Parathyroid adenoma (tissue), 2 donors: ENCODE measurements at regions not wholly inside any gene's neighbourhood (a gene's known extent, or its start where the extent isn't known, plus 50 kb on each side); places are given as distances from the start of the nearest gene placed in this dataset.

Source experiments
- H2AFZ ChIP-seq: fragments of 300-600 bp; sonication (generic); one replicate; pipeline ENCODE4 v1.7.0; 2017; ENCODE audit warnings: antibody characterized with exemption, mild to moderate bottlenecking
- H3K27ac ChIP-seq: fragments of 300-600 bp; sonication (generic); one replicate; pipeline ENCODE4 v1.7.0; 2017
- H3K27me3 ChIP-seq: fragments of 300-600 bp; sonication (generic); one replicate; pipeline ENCODE4 v1.7.0; 2017; ENCODE audit warnings: low read length; ENCODE audit not compliant: control insufficient read depth, insufficient read depth
- H3K36me3 ChIP-seq: fragments of 300-600 bp; sonication (generic); one replicate; pipeline ENCODE4 v1.7.0; 2017; ENCODE audit warnings: low read length; ENCODE audit not compliant: control insufficient read depth, insufficient read depth
- H3K4me1 ChIP-seq: fragments of 300-600 bp; sonication (generic); one replicate; pipeline ENCODE4 v1.7.0; 2017; ENCODE audit warnings: control low read depth
- H3K4me2 ChIP-seq: fragments of 300-600 bp; sonication (generic); one replicate; pipeline ENCODE4 v1.7.0; 2017; ENCODE audit warnings: low read length
- H3K4me3 ChIP-seq: fragments of 300-600 bp; sonication (generic); one replicate; pipeline ENCODE4 v1.7.0; 2017; ENCODE audit warnings: low read depth, low read length
- H3K79me2 ChIP-seq: fragments of 300-600 bp; sonication (generic); one replicate; pipeline ENCODE4 v1.7.0; 2017; ENCODE audit warnings: control low read depth
- H3K9ac ChIP-seq: fragments of 300-600 bp; sonication (generic); one replicate; pipeline ENCODE4 v1.7.0; 2017; ENCODE audit warnings: mild to moderate bottlenecking
- H3K9me3 ChIP-seq: fragments of 300-600 bp; sonication (generic); one replicate; pipeline ENCODE4 v1.7.0; 2017; ENCODE audit warnings: low read length; ENCODE audit not compliant: control insufficient read depth
- CTCF ChIP-seq: fragments of 300-600 bp; sonication (generic); IDR thresholded peaks from one replicate; pipeline ENCODE4 v1.7.0; 2017; ENCODE audit warnings: antibody characterized with exemption, mild to moderate bottlenecking
- donor health status: primary hyperparathyroidism.

DNA sequence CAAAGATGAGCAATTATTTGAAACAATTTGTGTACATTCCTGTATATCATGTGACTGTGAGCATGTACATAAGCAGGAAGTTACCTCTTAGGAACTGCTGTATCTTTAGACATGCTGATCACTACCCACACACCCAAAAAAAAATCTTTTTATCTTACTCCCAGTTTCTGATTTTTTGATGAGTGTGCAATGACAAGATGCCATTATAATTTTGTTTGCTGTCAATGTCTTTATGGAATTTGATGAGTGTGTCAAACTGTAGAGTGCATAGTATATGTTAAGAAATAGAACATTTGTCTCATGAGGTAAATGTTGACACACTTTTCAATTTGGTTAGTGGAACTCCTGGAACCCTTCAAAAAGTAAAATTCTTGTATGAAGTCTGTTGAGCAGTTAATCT is 84.0 kb upstream of the TMEFF2 start:
- no peaks in the 10 kb centered on the region for H3K36me3 ChIP-seq
- no peaks in the 10 kb centered on the region for H3K9me3 ChIP-seq
- TF ChIP-seq CTCF: no peak
- no peak overlapping the region for H2AFZ ChIP-seq
- H3K9ac ChIP-seq: no peak overlapping the region
- no peak overlapping the region for H3K4me2 ChIP-seq
- no peaks in the 10 kb centered on the region for H3K79me2 ChIP-seq
- no peaks in the 10 kb centered on the region for H3K27me3 ChIP-seq
- no peak overlapping the region for H3K4me3 ChIP-seq
- no peak overlapping the region for H3K27ac ChIP-seq
- no peaks in the 10 kb centered on the region for H3K4me1 ChIP-seq

- Histone ChIP-seq H3K27me3 (no peaks in the 10 kb centered on the region), H2AFZ (no peak overlapping the region), H3K4me1 (no peaks in the 10 kb centered on the region), H3K36me3 (no peaks in the 10 kb centered on the region), H3K9ac (no peak overlapping the region), H3K9me3 (no peaks in the 10 kb centered on the region), H3K79me2 (no peaks in the 10 kb centered on the region), H3K4me2 (no peak overlapping the region), H3K4me3 (no peak overlapping the region), H3K27ac (no peak overlapping the region)
- TF ChIP-seq CTCF: no peak
Measured at GRCh38 chr2:192277494-192278109, 82.9 kb upstream of the TMEFF2 start.

DNA sequence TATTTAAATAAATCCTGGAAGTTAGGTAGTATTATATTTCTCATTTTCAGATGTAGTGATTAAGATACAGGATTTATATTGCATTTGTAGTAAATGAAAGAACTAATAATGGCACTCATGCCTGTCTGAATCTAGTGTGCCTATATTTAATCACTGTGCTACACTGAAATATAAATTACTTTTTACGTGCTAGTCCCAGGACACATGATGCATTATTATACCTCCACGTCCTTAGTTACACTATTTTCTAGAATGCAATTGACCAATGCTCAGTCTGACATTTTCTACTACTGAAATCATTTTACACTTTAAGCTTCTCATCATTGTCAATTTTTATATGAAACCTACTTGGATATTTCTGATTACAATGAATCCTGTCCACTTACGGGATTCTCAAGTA is 80.9 kb upstream of the TMEFF2 start:
- no peaks in the 10 kb centered on the region for H3K79me2 ChIP-seq
- no peaks in the 10 kb centered on the region for H3K36me3 ChIP-seq
- no peak for TF ChIP-seq CTCF
- H3K9ac ChIP-seq: no peak overlapping the region
- no peaks in the 10 kb centered on the region for H3K27me3 ChIP-seq
- H3K4me3 ChIP-seq: no peak overlapping the region
- no peak overlapping the region for H2AFZ ChIP-seq
- H3K27ac ChIP-seq: no peak overlapping the region
- H3K4me2 ChIP-seq: no peak overlapping the region
- no peaks in the 10 kb centered on the region for H3K9me3 ChIP-seq
- H3K4me1 ChIP-seq: no peaks in the 10 kb centered on the region

GRCh38 chr2:192267484-192267883 is 72.8 kb upstream of the TMEFF2 start:
- no peak for TF ChIP-seq CTCF
- no peaks in the 10 kb centered on the region for H3K9me3 ChIP-seq
- H3K4me1 ChIP-seq: no peaks in the 10 kb centered on the region
- H3K9ac ChIP-seq: no peak overlapping the region
- no peaks in the 10 kb centered on the region for H3K36me3 ChIP-seq
- no peak overlapping the region for H2AFZ ChIP-seq
- H3K27ac ChIP-seq: no peak overlapping the region
- H3K79me2 ChIP-seq: no peaks in the 10 kb centered on the region
- no peak overlapping the region for H3K4me2 ChIP-seq
- no peak overlapping the region for H3K4me3 ChIP-seq
- H3K27me3 ChIP-seq: no peaks in the 10 kb centered on the region

DNA sequence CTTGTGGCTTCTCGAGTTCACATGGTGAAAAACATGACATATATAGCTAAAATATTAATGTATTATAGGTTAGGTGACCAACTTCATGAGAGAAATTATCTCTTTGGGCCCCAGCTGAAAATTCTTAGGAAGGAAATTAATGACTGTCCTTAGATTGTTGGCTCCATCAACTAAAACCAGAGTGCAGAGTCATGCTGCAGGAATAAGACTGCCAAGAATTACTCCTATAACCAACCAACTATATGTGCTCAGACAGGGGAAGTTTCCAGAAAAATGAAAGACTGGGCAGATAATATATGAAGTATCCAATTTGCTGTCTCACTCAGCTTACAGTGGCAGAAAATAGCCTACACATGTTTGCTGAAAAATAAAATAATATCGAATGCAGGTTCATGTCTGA is 71.0 kb upstream of the TMEFF2 start:
- H3K79me2 ChIP-seq: no peaks in the 10 kb centered on the region
- H3K4me3 ChIP-seq: no peak overlapping the region
- H3K27me3 ChIP-seq: no peaks in the 10 kb centered on the region
- no peaks in the 10 kb centered on the region for H3K36me3 ChIP-seq
- no peaks in the 10 kb centered on the region for H3K4me1 ChIP-seq
- no peak overlapping the region for H2AFZ ChIP-seq
- no peaks in the 10 kb centered on the region for H3K9me3 ChIP-seq
- H3K9ac ChIP-seq: no peak overlapping the region
- no peak overlapping the region for H3K4me2 ChIP-seq
- TF ChIP-seq CTCF: no peak
- H3K27ac ChIP-seq: no peak overlapping the region
